B cell (primary cell): ENCODE measurements at regions not wholly inside any gene's neighbourhood (a gene's known extent, or its start where the extent isn't known, plus 50 kb on each side); places are given as distances from the start of the nearest gene placed in this dataset.

Experiments
- EZH2 ChIP-seq: IDR thresholded peaks from 2 replicates; pipeline ENCODE4 v1.6.1; 2012; ENCODE audit warnings: borderline replicate concordance, low read depth, mild to moderate bottlenecking, moderate library complexity, low read length; ENCODE audit not compliant: insufficient read depth, poor library complexity, severe bottlenecking
- TF ChIP-seq, protein P1 (sequence below): fragments of 200-600 bp; IDR thresholded peaks from one replicate; pipeline ENCODE4 v1.8.0; 2022; ENCODE audit warnings: antibody characterized with exemption, mild to moderate bottlenecking

DNA sequence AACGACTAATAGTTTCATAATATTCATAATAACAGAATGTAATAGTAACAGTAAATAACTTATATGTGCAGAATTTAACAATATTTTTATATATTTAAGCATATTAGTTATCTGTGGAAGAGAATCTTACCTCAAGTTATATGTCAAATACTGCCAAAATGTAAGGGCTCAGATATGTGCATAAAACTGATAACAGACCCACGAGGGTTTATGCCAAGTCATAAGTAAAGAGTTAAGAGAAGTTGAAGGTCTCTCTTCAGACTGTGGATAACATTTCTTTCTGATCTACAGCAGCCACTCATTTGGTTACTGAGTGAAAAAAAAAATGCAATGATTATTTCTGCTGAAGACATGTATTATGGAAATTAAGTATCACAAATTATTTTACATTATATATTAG is 1167.8 kb upstream of the NCAM2 start:
- no peak for TF ChIP-seq EZH2
- TF ChIP-seq, protein P1, sequence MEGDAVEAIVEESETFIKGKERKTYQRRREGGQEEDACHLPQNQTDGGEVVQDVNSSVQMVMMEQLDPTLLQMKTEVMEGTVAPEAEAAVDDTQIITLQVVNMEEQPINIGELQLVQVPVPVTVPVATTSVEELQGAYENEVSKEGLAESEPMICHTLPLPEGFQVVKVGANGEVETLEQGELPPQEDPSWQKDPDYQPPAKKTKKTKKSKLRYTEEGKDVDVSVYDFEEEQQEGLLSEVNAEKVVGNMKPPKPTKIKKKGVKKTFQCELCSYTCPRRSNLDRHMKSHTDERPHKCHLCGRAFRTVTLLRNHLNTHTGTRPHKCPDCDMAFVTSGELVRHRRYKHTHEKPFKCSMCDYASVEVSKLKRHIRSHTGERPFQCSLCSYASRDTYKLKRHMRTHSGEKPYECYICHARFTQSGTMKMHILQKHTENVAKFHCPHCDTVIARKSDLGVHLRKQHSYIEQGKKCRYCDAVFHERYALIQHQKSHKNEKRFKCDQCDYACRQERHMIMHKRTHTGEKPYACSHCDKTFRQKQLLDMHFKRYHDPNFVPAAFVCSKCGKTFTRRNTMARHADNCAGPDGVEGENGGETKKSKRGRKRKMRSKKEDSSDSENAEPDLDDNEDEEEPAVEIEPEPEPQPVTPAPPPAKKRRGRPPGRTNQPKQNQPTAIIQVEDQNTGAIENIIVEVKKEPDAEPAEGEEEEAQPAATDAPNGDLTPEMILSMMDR, result no peak
